ENCODE measurements at regions not wholly inside any gene's neighbourhood (a gene's known extent, or its start where the extent isn't known, plus 50 kb on each side); places are given as distances from the start of the nearest gene placed in this dataset.

DNA sequence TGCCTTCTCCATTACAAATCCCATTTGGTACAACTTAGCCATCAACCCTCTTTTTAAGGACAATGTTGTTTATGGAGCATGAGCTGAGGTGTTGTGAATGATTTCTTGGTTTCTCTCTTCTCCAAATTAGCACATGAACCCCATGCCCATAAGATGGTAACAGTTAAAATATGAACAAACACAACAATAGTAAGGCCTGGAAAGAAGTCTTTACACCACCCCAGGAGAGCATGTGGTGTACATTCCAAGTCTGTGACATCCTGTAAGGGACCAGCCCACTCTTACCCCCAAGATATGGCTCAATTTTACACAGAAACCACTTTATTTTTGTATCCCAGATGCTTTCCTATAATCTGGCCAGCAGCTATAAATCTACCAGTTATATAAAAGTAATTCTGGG lies 226.1 kb downstream of the COX18 start:
- Histone ChIP-seq H3K14ac (ENCODE audit: insufficient read depth, low read length) (no peak overlapping the region), H3K4me1 (ENCODE audit: insufficient read depth, low read length) (no peaks in the 10 kb centered on the region), H2BK20ac (ENCODE audit: low read depth, low read length, poor library complexity, severe bottlenecking) (no peak overlapping the region), H3K23me2 (ENCODE audit: insufficient read length, low read depth, low read length, poor library complexity, severe bottlenecking) (no peaks in the 10 kb centered on the region), H3K56ac (ENCODE audit: insufficient read length, low read depth, low read length) (no peak overlapping the region), H2BK12ac (ENCODE audit: insufficient read length, low read depth, low read length) (no peak overlapping the region), H4K20me1 (ENCODE audit: control insufficient read depth, insufficient read depth, insufficient read length) (no peaks in the 10 kb centered on the region), H3K27ac (ENCODE audit: insufficient read length, low read depth, low read length) (no peak overlapping the region), H3K4me2 (ENCODE audit: insufficient read depth, insufficient read length, low read length) (no peak overlapping the region), H2BK15ac (ENCODE audit: low read depth, low read length) (no peak overlapping the region), H3K9me3 (ENCODE audit: control insufficient read depth, low read depth, low read length) (no peaks in the 10 kb centered on the region), H3K23ac (ENCODE audit: insufficient read length, low read depth, low read length) (no peak overlapping the region), H3K79me2 (ENCODE audit: insufficient read depth, low read length) (no peaks in the 10 kb centered on the region), H3K79me1 (ENCODE audit: insufficient read depth, low read depth, low read length, poor library complexity, severe bottlenecking) (no peaks in the 10 kb centered on the region), H3T11ph (ENCODE audit: low read length) (no peak overlapping the region), H3K18ac (ENCODE audit: insufficient read length, low read depth, low read length) (no peak overlapping the region), H2AK5ac (ENCODE audit: insufficient read length, low read length) (no peak overlapping the region), H3K4ac (ENCODE audit: low read depth, low read length) (no peak overlapping the region), H2BK120ac (ENCODE audit: low read depth, low read length, poor library complexity, severe bottlenecking) (no peak overlapping the region), H4K91ac (ENCODE audit: insufficient read length, low read depth, low read length) (no peak overlapping the region), H4K8ac (replicated peaks; ENCODE audit: insufficient read length, low read depth, low read length) (no peak overlapping the region), H4K5ac (ENCODE audit: insufficient read length, low read depth, low read length) (no peak overlapping the region), H3K27me3 (ENCODE audit: insufficient read depth, low read length) (no peaks in the 10 kb centered on the region), H2AFZ (ENCODE audit: low read length) (no peak overlapping the region), H2BK5ac (ENCODE audit: insufficient read length, low read length) (no peak overlapping the region), H3K9ac (ENCODE audit: extremely low read depth, insufficient read length, low read length) (no peak overlapping the region)
- peaks cover 16 to 19% of the 10 kb centered on the region in 2 experiments for H3K9me3 Mint-ChIP-seq
- DNase-seq = no peak
- H3K27me3 Mint-ChIP-seq (ENCODE audit: low read depth) = peaks cover 2% of the 10 kb centered on the region; the same call in 1 of the 2 replicates
- no peak overlapping the region for H3K27ac Mint-ChIP-seq
- TF ChIP-seq, protein P1, sequence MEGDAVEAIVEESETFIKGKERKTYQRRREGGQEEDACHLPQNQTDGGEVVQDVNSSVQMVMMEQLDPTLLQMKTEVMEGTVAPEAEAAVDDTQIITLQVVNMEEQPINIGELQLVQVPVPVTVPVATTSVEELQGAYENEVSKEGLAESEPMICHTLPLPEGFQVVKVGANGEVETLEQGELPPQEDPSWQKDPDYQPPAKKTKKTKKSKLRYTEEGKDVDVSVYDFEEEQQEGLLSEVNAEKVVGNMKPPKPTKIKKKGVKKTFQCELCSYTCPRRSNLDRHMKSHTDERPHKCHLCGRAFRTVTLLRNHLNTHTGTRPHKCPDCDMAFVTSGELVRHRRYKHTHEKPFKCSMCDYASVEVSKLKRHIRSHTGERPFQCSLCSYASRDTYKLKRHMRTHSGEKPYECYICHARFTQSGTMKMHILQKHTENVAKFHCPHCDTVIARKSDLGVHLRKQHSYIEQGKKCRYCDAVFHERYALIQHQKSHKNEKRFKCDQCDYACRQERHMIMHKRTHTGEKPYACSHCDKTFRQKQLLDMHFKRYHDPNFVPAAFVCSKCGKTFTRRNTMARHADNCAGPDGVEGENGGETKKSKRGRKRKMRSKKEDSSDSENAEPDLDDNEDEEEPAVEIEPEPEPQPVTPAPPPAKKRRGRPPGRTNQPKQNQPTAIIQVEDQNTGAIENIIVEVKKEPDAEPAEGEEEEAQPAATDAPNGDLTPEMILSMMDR (conservative IDR thresholded peaks at IDR 0.05) = no peak
- H3K4me1 Mint-ChIP-seq = peaks cover 8 to 13% of the 10 kb centered on the region in 2 experiments
- H3K36me3 Mint-ChIP-seq (ENCODE audit: insufficient read depth in 1 of 3, low read depth in 3 of 3) = peaks cover 0 to 26% (median 8%) of the 10 kb centered on the region in 3 experiments
- H3K4me3 Mint-ChIP-seq = no peak overlapping the region

Measured in H9 (cell line).